NCI-H1092 (cell line): ENCODE measurements at regions not wholly inside any gene's neighbourhood (a gene's known extent, or its start where the extent isn't known, plus 50 kb on each side); places are given as distances from the start of the nearest gene placed in this dataset.
A peak's percentile ranks its signal among the peaks of the same experiment; 100 is the strongest.

Source experiments
- DNase-seq: peaks from one replicate; lab custom pipeline; 2025; lab: John Stamatoyannopoulos, UW

GRCh38 chr5:89407054-89407453 is 524.1 kb upstream of the MEF2C start:
- no peak for DNase-seq

- no peak for DNase-seq
These were observed 518.7 kb upstream of the MEF2C start for GRCh38 chr5:89401659-89402058.

GRCh38 chr5:89401012-89401411 is 518.0 kb upstream of the MEF2C start:
- DNase-seq, result no peak

DNA sequence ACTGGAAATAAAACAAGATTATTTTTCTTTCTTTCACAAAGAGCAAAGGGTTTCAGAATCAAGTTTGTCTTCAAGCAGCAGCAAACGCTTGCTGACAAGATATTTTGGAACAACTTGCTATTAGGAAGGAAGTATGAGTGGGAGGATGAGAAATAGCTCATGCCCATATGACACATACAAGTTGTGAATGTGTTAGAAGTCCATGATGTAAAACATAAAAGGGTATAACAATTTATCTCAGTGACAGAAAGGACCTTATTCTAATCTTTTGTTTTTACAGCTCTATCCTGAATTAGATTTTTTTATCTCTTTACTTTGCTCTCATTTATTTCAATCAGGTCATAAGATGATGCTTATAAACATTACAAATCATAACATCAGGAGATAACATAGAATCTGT is 516.6 kb upstream of the MEF2C start:
- DNase-seq, result no peak

DNA sequence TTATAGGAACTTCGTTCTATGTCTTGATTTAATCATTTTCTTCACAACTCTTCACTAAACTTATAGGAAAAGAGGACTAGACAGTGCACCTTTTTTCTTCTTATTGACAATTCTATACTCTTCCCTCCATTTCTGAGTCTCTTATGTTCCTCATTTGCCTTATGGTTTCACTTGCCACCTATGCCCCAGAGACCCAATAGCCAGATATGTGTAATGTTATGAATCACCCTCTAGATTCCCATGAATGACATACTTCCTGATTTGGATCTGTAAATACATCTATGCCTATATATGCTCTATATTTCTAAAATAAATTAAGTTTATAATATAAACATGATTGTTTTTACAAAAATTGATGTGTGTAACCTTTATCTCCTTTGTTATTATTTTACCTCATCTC is 514.1 kb upstream of the MEF2C start:
- DNase-seq, result no peak

DNA sequence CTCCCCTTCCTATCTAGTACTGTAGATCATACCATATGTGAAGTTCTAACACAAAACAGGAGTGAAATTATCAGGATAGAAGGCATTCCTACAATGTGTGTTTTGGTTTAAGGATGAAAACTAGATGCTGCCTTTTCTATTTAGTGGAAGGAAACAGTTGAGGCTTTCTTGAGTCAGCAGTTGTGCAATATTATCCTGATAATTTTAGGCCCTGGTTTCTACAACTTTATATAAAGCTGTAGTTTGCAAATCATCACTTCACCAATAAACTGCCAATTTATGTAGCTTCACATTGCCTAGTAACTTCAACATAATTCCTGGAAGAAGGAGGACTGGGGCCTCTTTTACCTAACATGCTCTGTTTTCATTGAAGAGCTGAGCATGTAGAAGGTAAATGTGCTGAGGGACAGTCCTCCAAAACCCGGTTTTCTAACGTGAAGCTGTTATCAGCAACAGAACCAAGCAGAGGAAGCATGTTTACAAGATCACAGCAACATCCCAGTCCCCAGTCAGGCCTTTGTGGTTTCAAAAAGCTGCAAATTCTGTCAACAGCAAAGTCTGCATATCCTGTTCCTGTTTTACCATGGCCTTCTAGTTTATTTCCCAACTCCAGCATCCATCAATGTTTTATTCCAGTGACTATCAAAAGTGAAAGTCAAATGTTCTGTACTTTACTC is 513.4 kb upstream of the MEF2C start:
- no peak for DNase-seq

DNA sequence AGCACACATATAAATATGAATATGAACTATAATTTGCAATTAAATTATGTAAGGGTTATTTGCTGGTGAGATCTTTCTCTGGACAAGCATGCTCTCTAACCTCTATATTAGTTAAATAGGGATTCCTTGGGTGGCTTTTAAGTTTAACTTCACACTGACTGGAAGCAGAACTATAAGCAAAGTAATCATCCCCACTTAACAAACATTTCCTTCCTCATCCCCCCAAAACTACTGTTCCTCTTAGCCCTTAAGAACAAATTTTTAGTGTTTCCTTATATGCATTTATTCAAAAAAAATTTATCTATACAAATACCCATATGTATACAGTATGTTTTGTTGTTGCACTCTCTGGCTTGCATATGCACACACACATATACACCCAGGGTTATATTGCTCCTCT is 512.1 kb upstream of the MEF2C start:
- DNase-seq, result no peak

GRCh38 chr5:89388872-89389271 is 505.9 kb upstream of the MEF2C start:
- DNase-seq, result no peak

GRCh38 chr5:89384391-89384790 is 501.4 kb upstream of the MEF2C start:
- no peak for DNase-seq

DNA sequence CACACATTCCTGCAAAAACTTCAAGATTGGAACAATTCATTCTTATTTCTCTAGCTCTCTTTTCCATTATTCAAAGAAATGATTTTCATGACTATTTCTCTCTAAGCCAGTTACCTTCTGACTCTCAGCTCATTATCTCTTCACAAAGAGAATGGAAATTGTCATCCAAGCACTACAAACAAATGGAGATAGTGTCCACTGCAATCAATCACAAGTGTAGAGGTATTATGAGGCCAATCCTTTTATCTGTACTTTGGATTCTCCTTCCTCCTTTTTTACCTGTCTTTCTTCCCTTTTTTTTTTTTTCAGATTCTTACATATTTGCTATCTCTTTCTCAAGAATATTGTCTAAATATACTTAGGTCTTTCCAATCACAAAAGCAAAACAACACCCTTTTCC is 497.7 kb upstream of the MEF2C start:
- no peak for DNase-seq

DNA sequence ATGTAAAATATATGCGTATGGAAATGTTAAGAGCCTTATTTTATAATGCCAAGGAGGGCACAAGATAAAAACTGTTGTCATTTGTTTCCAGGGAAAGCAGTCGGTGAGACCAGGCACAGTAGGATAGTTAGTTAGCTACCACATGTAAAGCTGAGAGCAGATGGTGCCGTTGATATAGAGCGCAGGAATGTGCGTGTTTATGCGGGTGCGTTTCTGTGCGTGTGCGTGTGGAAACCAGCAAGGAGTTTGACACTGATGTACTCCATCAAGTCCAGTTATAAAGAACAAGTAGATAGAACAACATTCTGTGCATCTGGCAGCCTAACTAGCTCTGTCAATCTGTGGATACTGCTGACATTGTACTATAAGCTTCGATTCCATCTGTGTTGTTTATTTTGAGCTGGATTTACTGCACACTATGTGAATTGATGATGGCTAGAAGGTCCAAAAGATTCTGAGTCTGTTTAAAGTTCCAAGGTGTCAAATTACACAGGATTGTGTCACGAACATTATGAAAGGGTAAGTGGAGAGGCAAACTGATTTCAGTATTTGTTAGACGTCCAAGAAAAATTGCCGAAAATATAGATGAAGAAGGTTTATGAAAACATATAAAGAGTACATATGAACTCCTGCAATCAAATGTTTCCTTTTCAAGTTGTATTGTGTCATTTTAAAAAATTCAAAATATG is 494.9 kb upstream of the MEF2C start:
- DNase-seq, result no peak

DNA sequence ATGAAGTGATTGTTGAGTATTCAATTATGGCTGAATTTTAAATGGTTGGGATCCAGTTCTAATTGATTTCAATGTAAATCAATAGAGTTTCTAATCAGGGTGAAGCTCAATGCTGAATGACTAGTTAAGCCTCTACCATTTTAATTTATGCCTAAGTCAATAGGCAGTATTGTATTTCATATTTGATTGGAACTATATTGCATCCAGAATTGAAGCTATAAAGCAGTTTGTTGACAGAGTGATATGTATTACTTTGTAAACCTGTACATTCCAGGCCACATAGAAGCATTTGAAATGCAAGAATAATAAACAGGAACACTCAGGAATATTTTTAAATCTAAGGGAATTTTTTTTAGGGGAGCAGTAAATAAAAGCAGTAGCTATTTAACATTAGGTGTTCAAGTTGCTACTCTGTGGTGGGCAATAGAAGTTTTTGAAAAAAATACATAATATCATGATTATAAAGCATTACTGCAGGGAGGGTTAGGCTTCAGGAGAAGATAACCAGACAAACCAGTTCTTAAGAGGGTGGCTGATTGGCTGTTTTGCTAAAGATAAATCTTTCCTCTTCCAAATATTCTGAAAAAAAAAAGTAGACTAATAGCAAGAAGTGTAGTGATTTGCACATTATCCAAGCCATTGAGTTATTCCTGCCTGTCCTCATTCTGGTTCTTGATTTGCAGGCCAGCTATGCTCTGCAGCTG is 492.0 kb upstream of the MEF2C start:
- peak; percentile 3 for DNase-seq

DNA sequence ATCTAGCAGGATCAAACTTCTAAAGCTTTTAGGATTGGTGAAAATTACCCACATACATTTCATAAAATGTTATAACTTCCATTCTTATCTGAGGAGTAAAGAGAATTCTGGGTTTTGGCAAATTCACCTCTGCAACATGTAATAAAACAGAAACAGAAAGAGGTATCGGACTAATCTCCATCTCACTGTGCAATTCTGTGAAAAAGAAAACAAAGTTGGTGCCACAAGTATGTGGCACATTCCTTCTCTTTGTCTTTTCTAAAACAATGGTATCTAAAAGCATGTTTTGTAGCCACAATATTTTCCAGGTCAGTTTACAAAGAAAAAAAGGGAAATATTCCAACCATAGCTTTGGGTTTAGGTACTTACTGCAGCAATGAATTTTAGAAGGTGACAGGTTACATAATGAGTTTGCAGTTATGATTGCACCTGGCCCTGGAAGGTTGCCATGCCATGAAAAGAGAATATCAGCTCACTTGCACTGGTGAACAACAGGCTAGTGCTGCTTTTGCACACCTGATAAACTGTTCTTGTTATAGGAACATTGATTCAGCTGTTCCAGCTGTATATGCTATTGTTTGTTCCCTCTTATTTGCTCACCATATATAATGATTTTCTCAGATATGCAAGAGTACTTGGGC is 491.3 kb upstream of the MEF2C start:
- DNase-seq, result peak; percentile 48

GRCh38 chr5:89372176-89372575 is 489.2 kb upstream of the MEF2C start:
- DNase-seq, result no peak

GRCh38 chr5:89371646-89372045 is 488.7 kb upstream of the MEF2C start:
- no peak for DNase-seq

DNA sequence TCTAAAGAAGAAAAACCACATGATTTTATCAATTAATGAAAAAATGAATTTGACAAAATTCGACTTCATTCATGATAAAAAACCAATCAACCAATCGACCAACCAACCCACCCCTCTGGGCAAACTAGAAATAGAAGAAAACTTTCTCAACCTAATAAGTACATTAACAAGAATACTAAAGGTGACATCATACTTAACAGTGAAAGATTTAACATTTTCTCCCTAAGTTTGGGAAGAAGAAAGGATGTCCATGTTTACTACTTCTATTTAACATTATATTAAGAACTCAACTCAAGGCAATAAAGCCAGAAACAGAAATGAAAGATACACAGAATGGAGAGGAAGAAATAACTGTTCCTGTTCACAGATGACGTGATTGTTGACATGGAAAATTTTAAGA is 476.1 kb upstream of the MEF2C start:
- DNase-seq, result no peak

DNA sequence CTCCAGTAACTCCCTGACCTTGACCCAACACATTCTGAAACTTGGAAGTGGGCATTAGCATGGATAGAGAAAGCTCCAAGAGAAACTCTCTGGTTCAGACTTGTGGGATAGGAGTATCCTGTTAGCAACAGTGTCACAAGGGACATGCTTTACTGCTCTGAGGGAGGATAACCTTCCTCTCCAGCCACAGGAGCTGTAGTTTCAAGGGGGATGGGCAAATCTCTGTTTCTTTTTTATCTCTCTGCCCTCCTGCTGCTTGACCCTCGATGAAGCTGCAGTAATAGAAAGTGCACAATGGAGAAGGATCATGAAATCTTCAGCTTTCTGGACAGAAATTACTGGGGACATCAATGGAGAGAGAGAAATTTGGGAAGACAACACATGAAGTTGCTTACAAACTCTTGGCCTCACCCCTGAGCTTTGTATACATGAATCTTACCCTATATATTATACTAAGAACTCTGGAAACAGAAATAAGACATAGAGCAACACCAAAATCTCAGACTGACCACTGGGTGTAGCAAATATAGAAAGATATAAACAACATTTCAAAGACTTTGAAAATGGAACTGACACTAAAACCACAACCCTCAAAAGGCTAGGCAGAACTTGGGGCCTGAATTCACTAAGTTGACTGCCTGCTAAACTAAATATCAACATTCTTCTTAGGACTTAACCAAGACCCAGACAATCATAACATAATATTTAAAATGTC is 471.0 kb upstream of the MEF2C start:
- no peak for DNase-seq

GRCh38 chr5:89351975-89352374 is 469.0 kb upstream of the MEF2C start:
- DNase-seq, result no peak

GRCh38 chr5:89351222-89351621 is 468.2 kb upstream of the MEF2C start:
- no peak for DNase-seq

- DNase-seq, result no peak
These were observed 467.7 kb upstream of the MEF2C start for GRCh38 chr5:89350684-89351083.

DNA sequence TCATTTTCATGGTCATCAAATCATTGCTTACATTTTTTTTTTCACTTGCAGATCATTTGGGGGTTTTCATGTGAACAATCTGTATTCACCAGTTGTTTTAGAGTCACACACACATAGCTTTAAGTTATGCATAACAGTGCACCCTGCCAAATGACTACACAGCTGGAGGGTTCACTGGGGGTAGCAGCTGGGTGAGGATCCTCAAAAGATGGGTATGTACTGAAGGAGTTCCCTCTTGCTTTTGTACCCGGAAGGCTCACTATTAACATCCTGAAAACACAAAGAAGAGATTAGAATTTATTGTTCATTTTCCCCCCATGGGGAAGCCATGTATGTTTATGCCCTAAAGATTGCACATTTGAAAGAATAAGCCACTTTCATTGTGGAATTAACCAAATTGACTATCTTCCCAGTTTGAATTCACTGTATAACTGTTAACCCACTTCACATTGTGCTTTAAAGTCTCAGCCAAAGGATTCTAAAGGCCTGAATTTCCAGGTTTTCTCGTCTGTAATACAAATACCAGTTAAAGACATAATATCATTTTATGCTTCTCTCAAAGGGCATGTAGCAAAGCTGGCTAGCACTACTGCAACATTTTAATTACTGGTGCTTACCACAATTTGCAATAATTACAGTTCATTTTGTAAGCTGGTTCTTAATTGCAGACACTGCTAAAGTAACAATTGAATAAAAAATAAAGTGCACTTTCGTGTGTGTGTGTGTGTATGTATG is 466.4 kb upstream of the MEF2C start:
- DNase-seq, result no peak

GRCh38 chr5:89346573-89346972 is 463.6 kb upstream of the MEF2C start:
- DNase-seq, result no peak
